K562 (cell line): ENCODE measurements at regions not wholly inside any gene's neighbourhood (a gene's known extent, or its start where the extent isn't known, plus 50 kb on each side); places are given as distances from the start of the nearest gene placed in this dataset.

Source experiments
- ATAC-seq: fragments of 200-7000 bp; cut with Tn5 transposase; 3 replicates; pipeline ENCODE4 v1.9.1; 2020; ENCODE audit warnings: moderate library complexity
- BruUV-seq: library from RNA; stranded (reverse); fragments of 400-500 nt; replicated peaks from 2 replicates; lab custom pipeline; 2021; lab: Mats Ljungman, UMichigan
- CTCF ChIA-PET: fragments of 300-600 bp; formaldehyde crosslinking; extraction: SDS; loops from one replicate; lab custom pipeline; 2021; ENCODE audit warnings: low intra/inter-chr PET ratio; lab: Yijun Ruan, JAX
- POLR2A ChIA-PET: fragments of 300-600, 350-650 bp; sonication (Branson Sonifier 250); formaldehyde crosslinking; extraction: SDS; loops from one replicate; lab custom pipeline; 2021; ENCODE audit warnings: antibody characterized with exemption, inconsistent platforms; lab: Yijun Ruan, JAX
- DNase-seq, 4 experiments: peaks; one replicate each; pipeline versions ENCODE4 v3.0.0 to v3.0.0-alpha.2; 2011 to 2018; ENCODE audit warnings: low spot score in 3 of 4, mixed read lengths in 3 of 4; ENCODE audit errors: extremely low read depth in 1 of 4
- FAIRE-seq: peaks from 2 replicates; lab custom pipeline; 2011; peaks lifted over from hg19 to GRCh38; lab: Jason Lieb, UNC
- H2AFZ ChIP-seq: 2 replicates; pipeline ENCODE4 v1.6.0; 2011; ENCODE audit warnings: low read depth, low read length, control low read depth, inconsistent platforms
- H3K27ac ChIP-seq: fragments of 200-600 bp; 3 replicates; pipeline ENCODE4 v1.8.0; 2011; ENCODE audit warnings: low read depth, mild to moderate bottlenecking, control low read depth, inconsistent platforms, low read length, moderate library complexity, mixed read lengths; ENCODE audit errors: extremely low read depth
- H3K27me3 ChIP-seq, 2 experiments: fragments of 300-600 bp in 1 of 2; 2 replicates in 1 of 2; 3 replicates in 1 of 2; pipeline versions ENCODE4 v1.6.0 to v1.8.0; 2011; ENCODE audit warnings: inconsistent platforms in 2 of 2, low read length in 2 of 2, mild to moderate bottlenecking in 1 of 2, mixed read lengths in 1 of 2, moderate library complexity in 1 of 2; ENCODE audit not compliant: control insufficient read depth in 2 of 2, insufficient read depth in 2 of 2
- H3K36me3 ChIP-seq: fragments of 300-600 bp; 3 replicates; pipeline ENCODE4 v1.8.0; 2011; ENCODE audit warnings: mild to moderate bottlenecking, low read length, inconsistent platforms; ENCODE audit not compliant: control insufficient read depth, insufficient read depth
- H3K4me1 ChIP-seq, 2 experiments: fragments of 200-600 bp in 1 of 2; replicated peaks in 1 of 2; 2 replicates in 1 of 2; 3 replicates in 1 of 2; pipeline versions ENCODE4 v1.5.1 to v1.8.0; 2011; ENCODE audit warnings: inconsistent platforms in 2 of 2, low read length in 2 of 2, mild to moderate bottlenecking in 1 of 2, mixed read lengths in 1 of 2, moderate library complexity in 1 of 2; ENCODE audit not compliant: control insufficient read depth in 2 of 2, insufficient read depth in 2 of 2
- H3K4me2 ChIP-seq: 2 replicates; pipeline ENCODE4 v1.6.1; 2011; ENCODE audit warnings: low read length, control low read depth, inconsistent platforms, mixed read lengths; ENCODE audit not compliant: insufficient read depth
- H3K4me3 ChIP-seq: fragments of 200-600 bp; sonication (generic), shearing (Covaris generic); 2 replicates; pipeline ENCODE4 v1.5.1; 2016; ENCODE audit warnings: control low read depth, inconsistent platforms
- H3K79me2 ChIP-seq: fragments of 200-600 bp; 3 replicates; pipeline ENCODE4 v1.8.0; 2011; ENCODE audit warnings: low read length, inconsistent platforms; ENCODE audit not compliant: control insufficient read depth, insufficient read depth
- H3K9ac ChIP-seq, 2 experiments: 2 replicates each; pipeline versions ENCODE4 v1.6.0 to v1.6.1; 2011; ENCODE audit warnings: low read depth in 2 of 2, low read length in 2 of 2, control low read depth in 1 of 2, inconsistent platforms in 1 of 2, mild to moderate bottlenecking in 1 of 2, mixed read lengths in 1 of 2; ENCODE audit not compliant: insufficient read depth in 1 of 2
- H3K9me1 ChIP-seq: one replicate; pipeline ENCODE4 v1.6.0; 2011; ENCODE audit warnings: inconsistent platforms, mild to moderate bottlenecking, low read length, moderate library complexity; ENCODE audit not compliant: control insufficient read depth, insufficient read depth
- H3K9me3 ChIP-seq: replicated peaks from 2 replicates; pipeline ENCODE4 v1.5.1; 2011; ENCODE audit warnings: low read depth, low read length, inconsistent platforms; ENCODE audit not compliant: control insufficient read depth, insufficient read depth
- H4K20me1 ChIP-seq: replicated peaks from 2 replicates; pipeline ENCODE4 v1.6.1; 2011; ENCODE audit warnings: low read length, inconsistent platforms, mixed read lengths; ENCODE audit not compliant: control insufficient read depth, insufficient read depth
- DMBX1 ChIP-seq: fragments of 250-450 bp; sonication (Bioruptor Pico); IDR thresholded peaks from 2 replicates; pipeline ENCODE4 v1.8.0; 2022; ENCODE audit warnings: inconsistent platforms, mild to moderate bottlenecking, moderate library complexity, borderline replicate concordance
- DPF2 ChIP-seq: fragments of 450-650 bp; IDR thresholded peaks from 2 replicates; pipeline ENCODE4 v1.6.1; 2016
- MCM5 ChIP-seq: fragments of 450-650 bp; IDR thresholded peaks from 2 replicates; pipeline ENCODE4 v1.6.1; 2016; ENCODE audit warnings: low read depth
- NCOR1 ChIP-seq: fragments of 450-650 bp; IDR thresholded peaks from 2 replicates; pipeline ENCODE4 v1.6.1; 2016; ENCODE audit warnings: mild to moderate bottlenecking, moderate library complexity
- RFX5 ChIP-seq: IDR thresholded peaks from 2 replicates; pipeline ENCODE4 v1.6.1; 2011; ENCODE audit warnings: low read depth, mild to moderate bottlenecking, improper control_type of control experiment, low read length
- RHOXF2B ChIP-seq: fragments of 250-450 bp; sonication (Bioruptor Pico); conservative IDR thresholded peaks from 2 replicates; pipeline ENCODE4 v1.5.1; 2021
- SPI1 ChIP-seq: IDR thresholded peaks from 2 replicates; pipeline ENCODE4 v1.6.1; 2011; ENCODE audit warnings: low read depth, low read length, control low read depth, borderline replicate concordance
- STAG1 ChIP-seq: sonication (generic); formaldehyde crosslinking; IDR thresholded peaks from 2 replicates; pipeline ENCODE4 v1.5.0; 2020; ENCODE audit warnings: missing genetic modification reagents, borderline replicate concordance
- XRCC3 ChIP-seq: fragments of 450-650 bp; IDR thresholded peaks from 2 replicates; pipeline ENCODE4 v1.6.1; 2017; ENCODE audit warnings: mild to moderate bottlenecking, moderate library complexity
- ZNF133 ChIP-seq: fragments of 250-450 bp; sonication (Bioruptor Pico); IDR thresholded peaks from 2 replicates; pipeline ENCODE4 v1.4.0; 2020; ENCODE audit warnings: mild to moderate bottlenecking
- ZNF398 ChIP-seq: fragments of 250-450 bp; sonication (Bioruptor Pico); IDR thresholded peaks from 2 replicates; pipeline ENCODE4 v1.8.0; 2021; ENCODE audit warnings: moderate library complexity, mild to moderate bottlenecking, inconsistent platforms
- ZNF41 ChIP-seq: fragments of 250-450 bp; sonication (Bioruptor Pico); conservative IDR thresholded peaks from 2 replicates; pipeline ENCODE4 v1.4.0; 2020; ENCODE audit warnings: mild to moderate bottlenecking
- WGBS: fragments of 100-300 bp; shearing (Covaris generic); methylation state at CpG from one replicate; pipeline ENCODE4 v1.1.6; 2016; ENCODE audit warnings: low coverage, mixed read lengths; ENCODE audit not compliant: insufficient coverage; ENCODE audit errors: missing lambda C conversion rate; 5-methylcytosine and 5-hydroxymethylcytosine counted together
- in situ Hi-C: fragments of 300-500 bp; cut with MboI; formaldehyde crosslinking; loops from 4 replicates; pipeline ENCODE4 v1.15.0; 2018; ENCODE audit warnings: inconsistent platforms, mixed read lengths
- intact Hi-C: fragments of 100-400 bp; cut with micrococcal nuclease; formaldehyde crosslinking; loops from 2 replicates; pipeline ENCODE4 v1.14.2; 2022
- TF ChIP-seq, protein P1 (sequence below): sonication (generic); formaldehyde crosslinking; IDR thresholded peaks from 2 replicates; pipeline ENCODE4 v1.9.0; 2022; ENCODE audit warnings: mild to moderate bottlenecking, missing genetic modification reagents
- TF ChIP-seq, protein P2 (sequence below): fragments of 200-800 bp; sonication (Bioruptor generic); IDR thresholded peaks from 2 replicates; pipeline ENCODE4 v1.6.1; 2017; ENCODE audit warnings: missing genetic modification characterization, missing compliant biosample characterization
- TF ChIP-seq, protein P3 (sequence below): fragments of 250-450 bp; sonication (Bioruptor Pico); IDR thresholded peaks from 2 replicates; pipeline ENCODE4 v1.9.0; 2021; ENCODE audit warnings: mild to moderate bottlenecking
- TF ChIP-seq, protein P4 (sequence below): IDR thresholded peaks from 2 replicates; pipeline ENCODE4 v1.6.1; 2014; ENCODE audit warnings: antibody characterized with exemption
- TF ChIP-seq, protein P5 (sequence below), 2 experiments: fragments of 450-650 bp in 1 of 2; sonication (generic) in 1 of 2; formaldehyde crosslinking in 1 of 2; IDR thresholded peaks in 1 of 2; conservative IDR thresholded peaks in 1 of 2; 2 replicates each; pipeline versions ENCODE4 v1.6.1 to v1.8.1; 2016 to 2023; ENCODE audit warnings: mild to moderate bottlenecking in 2 of 2, moderate library complexity in 2 of 2, inconsistent platforms in 1 of 2, missing genetic modification reagents in 1 of 2

DNA sequence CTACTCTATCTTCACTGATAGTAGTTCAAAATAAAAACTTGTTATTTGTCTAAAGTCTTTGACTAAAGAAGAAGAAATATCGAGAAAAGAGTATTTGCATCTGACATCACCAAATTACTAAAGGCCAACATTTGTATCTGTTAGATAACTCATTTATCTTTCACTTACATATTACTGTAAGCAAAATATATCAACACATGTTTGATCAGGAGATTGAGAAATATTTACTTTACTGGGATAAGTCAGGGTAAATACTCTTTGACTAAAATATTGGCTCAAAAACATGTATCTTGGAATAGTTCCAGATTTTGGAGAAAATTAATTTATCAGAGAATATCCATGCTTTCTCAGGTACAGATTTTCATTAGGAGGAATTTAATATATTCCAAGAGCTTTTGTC lies 306.0 kb downstream of the TENT5A start (continued):
- TF ChIP-seq, protein P1, sequence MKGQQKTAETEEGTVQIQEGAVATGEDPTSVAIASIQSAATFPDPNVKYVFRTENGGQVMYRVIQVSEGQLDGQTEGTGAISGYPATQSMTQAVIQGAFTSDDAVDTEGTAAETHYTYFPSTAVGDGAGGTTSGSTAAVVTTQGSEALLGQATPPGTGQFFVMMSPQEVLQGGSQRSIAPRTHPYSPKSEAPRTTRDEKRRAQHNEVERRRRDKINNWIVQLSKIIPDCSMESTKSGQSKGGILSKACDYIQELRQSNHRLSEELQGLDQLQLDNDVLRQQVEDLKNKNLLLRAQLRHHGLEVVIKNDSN (CRISPR knock-in tag): no peak
- TF ChIP-seq MCM5: no peak
- TF ChIP-seq RFX5: no peak
- no peak for TF ChIP-seq SPI1
- no peak for TF ChIP-seq XRCC3
- TF ChIP-seq ZNF398 (CRISPR knock-in tag): no peak

DNA sequence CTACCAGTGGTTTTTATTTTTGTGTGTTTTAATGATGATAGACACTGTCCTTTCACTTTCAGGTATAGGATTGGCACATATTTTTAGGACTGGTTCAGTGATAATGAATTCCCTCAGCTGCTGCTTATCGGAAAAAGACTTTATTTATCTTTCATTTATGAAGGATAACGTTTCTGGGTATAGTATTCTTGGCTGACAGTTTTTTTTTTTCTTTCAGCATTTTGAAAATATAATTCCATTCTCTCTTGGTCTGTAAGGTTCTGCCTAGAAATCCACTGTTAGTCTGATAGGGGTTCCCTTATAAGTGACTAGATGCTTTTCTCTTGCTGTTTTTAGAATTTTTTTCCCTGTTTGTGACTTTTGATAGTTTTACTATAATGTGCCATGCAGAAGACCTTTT lies 313.1 kb downstream of the TENT5A start:
- intact Hi-C loops (no loop called here), in situ Hi-C loops (no loop called here)
- FAIRE-seq (no peak), DNase-seq (no peak), ATAC-seq (no peak)
- H3K4me1 ChIP-seq: no peaks in the 10 kb centered on the region
- no peaks in the 10 kb centered on the region for H3K27me3 ChIP-seq
- H3K36me3 ChIP-seq: no peaks in the 10 kb centered on the region
- TF ChIP-seq, protein P2, sequence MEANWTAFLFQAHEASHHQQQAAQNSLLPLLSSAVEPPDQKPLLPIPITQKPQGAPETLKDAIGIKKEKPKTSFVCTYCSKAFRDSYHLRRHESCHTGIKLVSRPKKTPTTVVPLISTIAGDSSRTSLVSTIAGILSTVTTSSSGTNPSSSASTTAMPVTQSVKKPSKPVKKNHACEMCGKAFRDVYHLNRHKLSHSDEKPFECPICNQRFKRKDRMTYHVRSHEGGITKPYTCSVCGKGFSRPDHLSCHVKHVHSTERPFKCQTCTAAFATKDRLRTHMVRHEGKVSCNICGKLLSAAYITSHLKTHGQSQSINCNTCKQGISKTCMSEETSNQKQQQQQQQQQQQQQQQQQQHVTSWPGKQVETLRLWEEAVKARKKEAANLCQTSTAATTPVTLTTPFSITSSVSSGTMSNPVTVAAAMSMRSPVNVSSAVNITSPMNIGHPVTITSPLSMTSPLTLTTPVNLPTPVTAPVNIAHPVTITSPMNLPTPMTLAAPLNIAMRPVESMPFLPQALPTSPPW (CRISPR knock-in tag): no peak
- no peak for TF ChIP-seq NCOR1
- no peak for TF ChIP-seq RHOXF2B
- no peak for TF ChIP-seq STAG1 (CRISPR knock-in tag)
- TF ChIP-seq, protein P3, sequence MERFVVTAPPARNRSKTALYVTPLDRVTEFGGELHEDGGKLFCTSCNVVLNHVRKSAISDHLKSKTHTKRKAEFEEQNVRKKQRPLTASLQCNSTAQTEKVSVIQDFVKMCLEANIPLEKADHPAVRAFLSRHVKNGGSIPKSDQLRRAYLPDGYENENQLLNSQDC (CRISPR knock-in tag): no peak
- TF ChIP-seq, protein P4, sequence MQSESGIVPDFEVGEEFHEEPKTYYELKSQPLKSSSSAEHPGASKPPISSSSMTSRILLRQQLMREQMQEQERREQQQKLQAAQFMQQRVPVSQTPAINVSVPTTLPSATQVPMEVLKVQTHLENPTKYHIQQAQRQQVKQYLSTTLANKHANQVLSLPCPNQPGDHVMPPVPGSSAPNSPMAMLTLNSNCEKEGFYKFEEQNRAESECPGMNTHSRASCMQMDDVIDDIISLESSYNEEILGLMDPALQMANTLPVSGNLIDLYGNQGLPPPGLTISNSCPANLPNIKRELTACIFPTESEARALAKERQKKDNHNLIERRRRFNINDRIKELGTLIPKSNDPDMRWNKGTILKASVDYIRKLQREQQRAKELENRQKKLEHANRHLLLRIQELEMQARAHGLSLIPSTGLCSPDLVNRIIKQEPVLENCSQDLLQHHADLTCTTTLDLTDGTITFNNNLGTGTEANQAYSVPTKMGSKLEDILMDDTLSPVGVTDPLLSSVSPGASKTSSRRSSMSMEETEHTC: no peak
- no peak for TF ChIP-seq DMBX1 (CRISPR knock-in tag)
- no peak for TF ChIP-seq DPF2
- no peak for TF ChIP-seq ZNF41 (CRISPR knock-in tag)
- no peak for TF ChIP-seq ZNF133
- TF ChIP-seq, protein P5, sequence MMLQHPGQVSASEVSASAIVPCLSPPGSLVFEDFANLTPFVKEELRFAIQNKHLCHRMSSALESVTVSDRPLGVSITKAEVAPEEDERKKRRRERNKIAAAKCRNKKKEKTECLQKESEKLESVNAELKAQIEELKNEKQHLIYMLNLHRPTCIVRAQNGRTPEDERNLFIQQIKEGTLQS (IDR thresholded peaks at IDR 0.05): no peak
- TF ChIP-seq, protein P5 (CRISPR knock-in tag; conservative IDR thresholded peaks at IDR 0.05): no peak
- H3K79me2 ChIP-seq: no peaks in the 10 kb centered on the region
- BruUV-seq: no TSS peak
- H3K27ac ChIP-seq: no peak overlapping the region
- no peak overlapping the region for H3K9ac ChIP-seq
- no peaks in the 10 kb centered on the region for H3K9me3 ChIP-seq
- CTCF ChIA-PET: no interaction called here
- H3K4me3 ChIP-seq: no peak overlapping the region
- H3K9me1 ChIP-seq: no peaks in the 10 kb centered on the region
- POLR2A ChIA-PET: no interaction called here
- WGBS: 0% methylated on average over 2 of the region's 2 CpGs
- no peak overlapping the region for H3K4me2 ChIP-seq
- H4K20me1 ChIP-seq: no peaks in the 10 kb centered on the region
- H2AFZ ChIP-seq: no peak overlapping the region
